Mammary epithelial cell (primary cell): ENCODE measurements at regions not wholly inside any gene's neighbourhood (a gene's known extent, or its start where the extent isn't known, plus 50 kb on each side); places are given as distances from the start of the nearest gene placed in this dataset.

Experiments used
- EZH2 ChIP-seq: IDR thresholded peaks from 2 replicates; pipeline ENCODE4 v1.6.1; 2012; ENCODE audit warnings: low read length, inconsistent platforms, borderline replicate concordance
- TF ChIP-seq, protein P1 (sequence below), 2 donors: IDR thresholded peaks in 1 of 2; conservative IDR thresholded peaks in 1 of 2; 2 replicates each; pipeline ENCODE4 v1.5.1; 2011 to 2012; ENCODE audit warnings: inconsistent platforms in 2 of 2, low read length in 2 of 2, mild to moderate bottlenecking in 2 of 2, control low read depth in 1 of 2, low read depth in 1 of 2; ENCODE audit not compliant: insufficient read depth in 1 of 2; ENCODE audit errors: extremely low read depth in 1 of 2

DNA sequence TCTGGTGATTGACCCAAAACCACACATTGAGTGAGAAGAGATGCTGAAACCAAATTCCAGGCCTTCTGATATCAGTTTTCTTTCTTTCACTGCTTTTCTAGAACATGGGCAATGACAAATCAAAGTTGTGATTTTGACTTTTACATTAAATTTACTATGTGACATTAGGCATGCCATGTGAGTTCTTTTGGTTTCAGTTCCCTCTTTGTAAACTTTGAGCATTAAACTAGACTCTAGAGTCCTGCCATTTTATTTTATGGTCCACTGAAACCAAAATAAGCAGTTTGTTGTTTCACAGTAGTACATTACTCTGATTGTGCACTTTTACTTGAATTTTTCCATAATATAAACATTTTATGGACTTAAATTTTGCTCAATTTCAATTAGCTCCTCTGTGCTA, 381.1 kb upstream of the SEMA3D start:
- TF ChIP-seq, protein P1, sequence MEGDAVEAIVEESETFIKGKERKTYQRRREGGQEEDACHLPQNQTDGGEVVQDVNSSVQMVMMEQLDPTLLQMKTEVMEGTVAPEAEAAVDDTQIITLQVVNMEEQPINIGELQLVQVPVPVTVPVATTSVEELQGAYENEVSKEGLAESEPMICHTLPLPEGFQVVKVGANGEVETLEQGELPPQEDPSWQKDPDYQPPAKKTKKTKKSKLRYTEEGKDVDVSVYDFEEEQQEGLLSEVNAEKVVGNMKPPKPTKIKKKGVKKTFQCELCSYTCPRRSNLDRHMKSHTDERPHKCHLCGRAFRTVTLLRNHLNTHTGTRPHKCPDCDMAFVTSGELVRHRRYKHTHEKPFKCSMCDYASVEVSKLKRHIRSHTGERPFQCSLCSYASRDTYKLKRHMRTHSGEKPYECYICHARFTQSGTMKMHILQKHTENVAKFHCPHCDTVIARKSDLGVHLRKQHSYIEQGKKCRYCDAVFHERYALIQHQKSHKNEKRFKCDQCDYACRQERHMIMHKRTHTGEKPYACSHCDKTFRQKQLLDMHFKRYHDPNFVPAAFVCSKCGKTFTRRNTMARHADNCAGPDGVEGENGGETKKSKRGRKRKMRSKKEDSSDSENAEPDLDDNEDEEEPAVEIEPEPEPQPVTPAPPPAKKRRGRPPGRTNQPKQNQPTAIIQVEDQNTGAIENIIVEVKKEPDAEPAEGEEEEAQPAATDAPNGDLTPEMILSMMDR (conservative IDR thresholded peaks at IDR 0.05 in 1 of 2, IDR thresholded peaks at IDR 0.05 in 1 of 2; ENCODE audit: extremely low read depth in 1 of 2, insufficient read depth in 1 of 2, low read depth in 1 of 2, low read length in 2 of 2), result no peak
- TF ChIP-seq EZH2, result no peak
